PC-3 (cell line): ENCODE measurements at regions not wholly inside any gene's neighbourhood (a gene's known extent, or its start where the extent isn't known, plus 50 kb on each side); places are given as distances from the start of the nearest gene placed in this dataset.

Source experiments
- ATAC-seq: fragments of 200-7000 bp; cut with Tn5 transposase; 2 replicates; pipeline ENCODE4 v1.9.1; 2020; ENCODE audit warnings: mild to moderate bottlenecking, moderate library complexity
- BruUV-seq: library from RNA; stranded (reverse); fragments of 400-500 nt; replicated peaks from 2 replicates; lab custom pipeline; 2021; lab: Mats Ljungman, UMichigan
- CTCF ChIA-PET: fragments of 300-600 bp; sonication (Branson Sonifier 250); formaldehyde crosslinking; loops from one replicate; lab custom pipeline; 2022; ENCODE audit warnings: antibody characterized with exemption; lab: Charles Lee
- POLR2A ChIA-PET: fragments of 300-600 bp; sonication (Branson Sonifier 250); formaldehyde crosslinking; loops from one replicate; lab custom pipeline; 2022; ENCODE audit warnings: antibody characterized with exemption; ENCODE audit not compliant: unreplicated experiment; lab: Charles Lee
- DNase-seq: peaks from one replicate; pipeline ENCODE4 v3.0.0-alpha.2; 2015
- H2AFZ ChIP-seq: fragments of 300-600 bp; sonication (generic); 2 replicates; pipeline ENCODE4 v1.6.0; 2016; ENCODE audit warnings: antibody characterized with exemption, low read length
- H3F3A ChIP-seq: fragments of 300-600 bp; sonication (generic); one replicate; pipeline ENCODE4 v1.6.0; 2017; ENCODE audit warnings: antibody characterized with exemption, low read length, control low read depth, mild to moderate bottlenecking; ENCODE audit not compliant: unreplicated experiment
- H3K27ac ChIP-seq: fragments of 300-600 bp; sonication (generic); 2 replicates; pipeline ENCODE4 v1.5.1; 2016; ENCODE audit warnings: mild to moderate bottlenecking, low read length
- H3K27me3 ChIP-seq: fragments of 300-600 bp; sonication (generic); 2 replicates; pipeline ENCODE4 v1.6.1; 2016; ENCODE audit warnings: low read length, mixed read lengths
- H3K36me3 ChIP-seq: fragments of 300-600 bp; sonication (generic); 2 replicates; pipeline ENCODE4 v1.6.1; 2016; ENCODE audit warnings: low read depth, mixed run types, low read length, mixed read lengths
- H3K4me1 ChIP-seq: fragments of 300-600 bp; sonication (generic); 2 replicates; pipeline ENCODE4 v1.5.1; 2016; ENCODE audit warnings: low read length; ENCODE audit not compliant: insufficient read depth
- H3K4me2 ChIP-seq: fragments of 300-600 bp; sonication (generic); 2 replicates; pipeline ENCODE4 v1.6.0; 2016; ENCODE audit warnings: low read length
- H3K4me3 ChIP-seq: fragments of 300-600 bp; sonication (generic); 2 replicates; pipeline ENCODE4 v1.5.1; 2016; ENCODE audit warnings: mild to moderate bottlenecking, low read length, mixed read lengths
- H3K79me2 ChIP-seq: fragments of 300-600 bp; sonication (generic); 2 replicates; pipeline ENCODE4 v1.6.1; 2017; ENCODE audit warnings: low read length, mixed read lengths
- H3K9ac ChIP-seq: fragments of 300-600 bp; sonication (generic); 2 replicates; pipeline ENCODE4 v1.6.0; 2016; ENCODE audit warnings: mild to moderate bottlenecking, low read length
- H3K9me2 ChIP-seq: fragments of 300-600 bp; sonication (generic); replicated peaks from 2 replicates; pipeline ENCODE4 v1.6.1; 2016; ENCODE audit warnings: mixed run types, low read length, mixed read lengths
- H3K9me3 ChIP-seq: fragments of 300-600 bp; sonication (generic); 2 replicates; pipeline ENCODE4 v1.6.1; 2016; ENCODE audit warnings: low read length, mixed read lengths
- H4K20me1 ChIP-seq: fragments of 300-600 bp; sonication (generic); 2 replicates; pipeline ENCODE4 v1.6.1; 2016; ENCODE audit warnings: low read length, mixed read lengths
- EZH2 ChIP-seq: fragments of 300-600 bp; sonication (generic); IDR thresholded peaks from one replicate; pipeline ENCODE4 v1.6.1; 2017; ENCODE audit warnings: antibody characterized with exemption, mild to moderate bottlenecking, low read length; ENCODE audit not compliant: unreplicated experiment
- EZH2phosphoT487 ChIP-seq: fragments of 300-600 bp; sonication (generic); IDR thresholded peaks from 2 replicates; pipeline ENCODE4 v1.6.1; 2018; ENCODE audit warnings: mild to moderate bottlenecking, antibody characterized with exemption, low read length, borderline replicate concordance
- intact Hi-C: fragments of 100-400 bp; cut with micrococcal nuclease; formaldehyde crosslinking; loops from 2 replicates; pipeline ENCODE4 v1.9.0; 2023
- TF ChIP-seq, protein P1 (sequence below): fragments of 300-600 bp; sonication (generic); conservative IDR thresholded peaks from 2 replicates; pipeline ENCODE4 v1.5.1; 2017; ENCODE audit warnings: antibody characterized with exemption, low read depth, mild to moderate bottlenecking, low read length

DNA sequence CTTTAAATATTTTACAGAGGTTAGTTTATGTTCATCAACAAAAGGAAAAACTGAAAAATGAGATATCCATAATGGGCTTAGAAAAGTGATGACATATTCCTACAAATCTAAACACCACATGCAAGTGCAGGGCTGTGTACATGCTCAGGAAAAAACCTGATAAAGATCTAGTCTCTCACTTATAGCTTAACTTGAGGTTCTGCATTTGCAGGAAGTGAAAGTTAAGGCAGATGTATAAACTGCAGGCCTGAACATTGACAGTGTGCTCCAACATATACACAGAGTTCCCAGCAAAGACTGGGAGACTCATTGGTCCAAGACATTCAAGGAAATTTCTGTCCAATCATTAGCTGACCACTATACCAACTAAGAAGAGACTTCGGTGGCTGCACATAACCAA is 63.8 kb upstream of the RET start:
- Histone ChIP-seq H4K20me1 (no peaks in the 10 kb centered on the region), H3K4me3 (no peak overlapping the region), H3K4me1 (no peaks in the 10 kb centered on the region), H3K9me2 (no peaks in the 10 kb centered on the region), H2AFZ (no peak overlapping the region), H3K9ac (no peak overlapping the region), H3K4me2 (no peak overlapping the region), H3K36me3 (no peaks in the 10 kb centered on the region), H3K79me2 (no peaks in the 10 kb centered on the region), H3K9me3 (0 out of 2 replicates have a peak, but pooled peaks cover 3% of the 10 kb centered on the region), H3F3A (no peaks in the 10 kb centered on the region), H3K27ac (no peak overlapping the region), H3K27me3 (peaks cover 50% of the 10 kb centered on the region)
- BruUV-seq, result no TSS peak
- intact Hi-C loops, result no loop called here
- no peak for TF ChIP-seq EZH2
- TF ChIP-seq, protein P1, sequence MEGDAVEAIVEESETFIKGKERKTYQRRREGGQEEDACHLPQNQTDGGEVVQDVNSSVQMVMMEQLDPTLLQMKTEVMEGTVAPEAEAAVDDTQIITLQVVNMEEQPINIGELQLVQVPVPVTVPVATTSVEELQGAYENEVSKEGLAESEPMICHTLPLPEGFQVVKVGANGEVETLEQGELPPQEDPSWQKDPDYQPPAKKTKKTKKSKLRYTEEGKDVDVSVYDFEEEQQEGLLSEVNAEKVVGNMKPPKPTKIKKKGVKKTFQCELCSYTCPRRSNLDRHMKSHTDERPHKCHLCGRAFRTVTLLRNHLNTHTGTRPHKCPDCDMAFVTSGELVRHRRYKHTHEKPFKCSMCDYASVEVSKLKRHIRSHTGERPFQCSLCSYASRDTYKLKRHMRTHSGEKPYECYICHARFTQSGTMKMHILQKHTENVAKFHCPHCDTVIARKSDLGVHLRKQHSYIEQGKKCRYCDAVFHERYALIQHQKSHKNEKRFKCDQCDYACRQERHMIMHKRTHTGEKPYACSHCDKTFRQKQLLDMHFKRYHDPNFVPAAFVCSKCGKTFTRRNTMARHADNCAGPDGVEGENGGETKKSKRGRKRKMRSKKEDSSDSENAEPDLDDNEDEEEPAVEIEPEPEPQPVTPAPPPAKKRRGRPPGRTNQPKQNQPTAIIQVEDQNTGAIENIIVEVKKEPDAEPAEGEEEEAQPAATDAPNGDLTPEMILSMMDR, result no peak
- no peak for TF ChIP-seq EZH2phosphoT487
- POLR2A ChIA-PET, result no interaction called here
- DNase-seq (no peak), ATAC-seq (no peak)
- CTCF ChIA-PET, result no interaction called here

DNA sequence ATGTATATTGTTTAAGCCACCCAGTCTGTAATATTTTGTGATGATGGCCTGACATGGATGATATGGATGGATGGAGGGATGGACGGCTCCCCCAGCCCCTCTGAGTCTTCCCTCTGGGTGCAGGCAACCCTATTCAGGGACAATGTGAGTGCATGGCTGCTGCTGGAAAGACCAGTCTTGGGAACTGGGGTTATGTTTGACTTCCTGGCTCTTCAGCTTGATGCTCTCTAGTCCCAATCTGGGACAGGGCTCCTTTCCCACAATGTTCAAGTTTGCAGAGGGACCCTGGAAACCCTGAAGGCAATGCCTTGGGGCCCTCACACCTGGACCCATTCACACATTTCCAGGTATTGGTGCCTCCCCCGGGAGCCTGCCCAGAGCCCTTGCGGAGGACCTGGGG is 52.3 kb upstream of the RET start:
- H3K36me3 ChIP-seq, result no peaks in the 10 kb centered on the region
- ChIA-PET POLR2A (no interaction called here), CTCF (no interaction called here)
- peaks cover 27% of the 10 kb centered on the region for H3K27me3 ChIP-seq
- BruUV-seq, result no TSS peak
- no peaks in the 10 kb centered on the region for H3K9me3 ChIP-seq
- no peaks in the 10 kb centered on the region for H3K79me2 ChIP-seq
- no peaks in the 10 kb centered on the region for H4K20me1 ChIP-seq
- intact Hi-C loops, result no loop called here
- H3K4me3 ChIP-seq, result no peak overlapping the region
- ATAC-seq (no peak), DNase-seq (no peak)
- no peaks in the 10 kb centered on the region for H3F3A ChIP-seq
- H3K4me1 ChIP-seq, result peaks cover 14% of the 10 kb centered on the region
- H3K9ac ChIP-seq, result no peak overlapping the region
- H3K4me2 ChIP-seq, result no peak overlapping the region
- TF ChIP-seq, protein P1, result no peak
- no peak for TF ChIP-seq EZH2phosphoT487
- TF ChIP-seq EZH2, result no peak
- no peaks in the 10 kb centered on the region for H3K9me2 ChIP-seq
- H3K27ac ChIP-seq, result no peak overlapping the region
- H2AFZ ChIP-seq, result no peak overlapping the region

DNA sequence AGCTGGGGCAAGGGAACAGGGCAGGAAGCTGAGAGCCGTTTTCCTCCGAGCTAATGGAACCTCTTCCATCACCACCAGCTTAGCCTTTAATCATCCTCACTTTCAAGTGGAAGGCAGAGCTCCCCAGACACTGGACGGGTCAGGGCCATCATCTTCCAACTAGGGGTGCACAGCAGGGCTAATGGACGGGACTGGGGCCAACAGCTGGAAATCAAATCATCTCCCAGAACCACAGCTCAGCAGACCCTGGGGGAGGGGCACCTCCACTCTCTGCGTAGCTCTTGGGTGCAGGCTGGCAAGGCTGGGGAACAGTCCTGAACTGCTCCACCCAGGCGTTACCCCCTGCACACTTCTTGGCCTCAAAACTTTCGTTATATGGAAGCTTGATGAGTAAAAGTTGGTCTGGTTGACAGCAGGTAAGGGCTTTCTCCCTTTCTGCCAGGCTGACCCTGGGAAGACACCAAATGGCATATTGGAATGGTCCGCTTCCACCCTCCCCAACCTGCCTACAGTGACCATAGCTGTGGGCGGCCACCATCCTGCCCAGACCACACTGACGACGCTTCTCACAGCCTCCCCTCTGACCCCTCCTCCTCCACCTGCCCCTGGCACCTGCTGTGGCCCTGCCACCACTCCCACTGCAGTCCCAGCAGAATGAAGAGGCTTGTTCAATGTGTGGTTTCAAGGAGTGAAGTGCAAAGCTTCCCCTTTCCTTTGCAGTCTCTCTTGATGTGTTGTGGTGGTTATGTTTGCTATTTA is 51.7 kb upstream of the RET start:
- Histone ChIP-seq H3K36me3 (no peaks in the 10 kb centered on the region), H3K4me3 (no peak overlapping the region), H3K4me2 (no peak overlapping the region), H3K27me3 (peaks cover 21% of the 10 kb centered on the region), H3K9ac (no peak overlapping the region), H3K27ac (no peak overlapping the region), H3K9me3 (no peaks in the 10 kb centered on the region), H2AFZ (no peak overlapping the region), H3F3A (no peaks in the 10 kb centered on the region), H3K79me2 (no peaks in the 10 kb centered on the region), H3K4me1 (peaks cover 14% of the 10 kb centered on the region), H3K9me2 (no peaks in the 10 kb centered on the region), H4K20me1 (no peaks in the 10 kb centered on the region)
- ATAC-seq (no peak), DNase-seq (no peak)
- POLR2A ChIA-PET, result no interaction called here
- CTCF ChIA-PET, result no interaction called here
- TF ChIP-seq EZH2phosphoT487, result no peak
- TF ChIP-seq, protein P1, result no peak
- TF ChIP-seq EZH2, result no peak
- intact Hi-C loops, result no loop called here
- no TSS peak for BruUV-seq
